ENCODE measurements at regions not wholly inside any gene's neighbourhood (a gene's known extent, or its start where the extent isn't known, plus 50 kb on each side); places are given as distances from the start of the nearest gene placed in this dataset.
A peak's percentile ranks its signal among the peaks of the same experiment; 100 is the strongest.
"Not testable (repeated sequence)": the region's sequence is repeated elsewhere in the genome, so short reads cannot be mapped to it uniquely, and the experiment has no call there.

DNA sequence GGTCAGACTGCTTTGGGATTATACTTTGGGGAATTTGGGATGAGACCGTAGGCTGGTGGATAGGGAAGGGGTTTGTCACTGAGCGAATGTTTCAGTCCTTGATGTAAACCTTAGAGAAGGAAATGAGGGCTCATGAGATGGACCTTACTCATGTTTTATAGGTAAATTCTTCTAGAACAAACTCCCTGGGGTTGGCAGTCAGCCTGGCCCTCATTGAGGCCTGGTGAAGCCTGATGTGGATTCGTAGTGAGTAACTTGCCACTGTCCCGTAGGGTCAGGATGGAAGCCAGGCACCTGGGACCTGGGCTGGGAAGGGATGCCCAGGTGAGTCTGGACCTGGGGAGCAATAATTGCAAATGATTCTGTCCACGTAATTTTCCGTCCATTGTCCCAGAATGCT, 258.3 kb downstream of the LPIN1 start:
- Mint-ChIP-seq H3K4me1 (ENCODE audit: low read depth) (peaks cover 34% of the 10 kb centered on the region), H3K27me3 (peaks cover 87% of the 10 kb centered on the region), H3K4me3 (no peak overlapping the region), H3K27ac (no peak overlapping the region), H3K36me3 (ENCODE audit: low read depth) (no peaks in the 10 kb centered on the region), H3K9me3 (peaks cover 7% of the 10 kb centered on the region)
- no peak for DNase-seq

DNA sequence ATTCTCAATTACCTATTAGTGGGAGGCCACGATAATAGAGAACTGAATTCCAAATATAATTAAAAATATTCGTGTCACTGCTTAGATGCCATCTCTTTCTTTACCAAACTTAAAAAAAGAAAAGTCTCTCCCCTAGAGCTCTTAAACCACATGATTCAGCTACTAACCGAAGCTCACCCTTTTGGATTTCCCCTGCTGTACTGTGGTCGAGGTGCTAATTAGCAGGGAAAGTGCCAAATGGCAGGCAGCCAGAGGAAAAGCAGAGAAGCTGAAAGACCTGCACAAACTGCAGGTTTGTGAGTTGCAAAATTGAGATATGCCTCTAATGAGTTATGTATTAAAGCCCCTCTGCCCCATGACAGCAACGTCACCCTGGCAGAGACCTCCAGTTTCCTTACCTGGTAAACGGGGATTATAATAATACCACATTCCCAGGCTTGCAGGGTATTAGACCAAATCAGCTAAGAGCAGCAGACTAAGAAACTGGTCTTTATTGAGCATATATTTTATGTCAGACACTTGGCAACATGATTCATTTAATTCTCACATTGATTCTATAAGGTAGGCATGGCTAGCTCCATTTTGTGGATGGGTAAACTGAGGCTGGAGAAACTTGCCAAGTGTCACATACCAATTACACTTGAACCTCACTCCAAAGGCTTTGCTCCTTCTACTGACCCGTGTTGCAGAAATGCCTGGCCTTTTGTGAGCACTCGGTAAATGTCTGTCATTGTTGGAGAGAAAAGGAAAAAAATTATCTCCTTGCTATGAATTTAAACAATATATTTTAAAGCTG, 259.7 kb downstream of the LPIN1 start:
- peak; percentile 77 for DNase-seq
- H3K27me3 Mint-ChIP-seq, result peaks cover 87% of the 10 kb centered on the region
- peaks cover 34% of the 10 kb centered on the region for H3K4me1 Mint-ChIP-seq (ENCODE audit: low read depth)
- no peaks in the 10 kb centered on the region for H3K36me3 Mint-ChIP-seq (ENCODE audit: low read depth)
- peaks cover 3% of the 10 kb centered on the region for H3K9me3 Mint-ChIP-seq
- no peak overlapping the region for H3K4me3 Mint-ChIP-seq
- peak overlapping the region; percentile 38 for H3K27ac Mint-ChIP-seq

DNA sequence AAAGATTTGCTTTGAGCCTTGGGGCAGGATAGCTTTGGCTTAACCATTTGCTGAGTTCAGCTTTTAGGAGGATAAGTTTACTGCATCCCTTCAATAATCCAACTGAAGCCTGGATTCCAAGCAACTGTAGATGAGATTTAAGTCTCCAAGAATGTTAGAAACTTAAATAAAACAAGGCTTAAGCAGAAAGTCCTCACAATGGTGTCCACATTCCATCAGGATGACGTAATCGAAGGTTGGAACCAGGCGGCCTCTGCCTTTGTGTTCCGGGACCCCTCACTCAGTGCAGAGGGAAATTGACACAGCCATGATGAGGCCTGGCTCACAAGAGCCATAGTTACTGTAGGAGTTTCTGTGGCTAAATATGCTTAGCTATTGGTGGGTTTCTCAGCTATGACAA, 260.4 kb downstream of the LPIN1 start:
- Mint-ChIP-seq H3K36me3 (ENCODE audit: low read depth) (no peaks in the 10 kb centered on the region), H3K27me3 (peaks cover 87% of the 10 kb centered on the region), H3K27ac (no peak overlapping the region), H3K9me3 (peaks cover 2% of the 10 kb centered on the region), H3K4me3 (no peak overlapping the region), H3K4me1 (ENCODE audit: low read depth) (peaks cover 34% of the 10 kb centered on the region)
- DNase-seq, result no peak

DNA sequence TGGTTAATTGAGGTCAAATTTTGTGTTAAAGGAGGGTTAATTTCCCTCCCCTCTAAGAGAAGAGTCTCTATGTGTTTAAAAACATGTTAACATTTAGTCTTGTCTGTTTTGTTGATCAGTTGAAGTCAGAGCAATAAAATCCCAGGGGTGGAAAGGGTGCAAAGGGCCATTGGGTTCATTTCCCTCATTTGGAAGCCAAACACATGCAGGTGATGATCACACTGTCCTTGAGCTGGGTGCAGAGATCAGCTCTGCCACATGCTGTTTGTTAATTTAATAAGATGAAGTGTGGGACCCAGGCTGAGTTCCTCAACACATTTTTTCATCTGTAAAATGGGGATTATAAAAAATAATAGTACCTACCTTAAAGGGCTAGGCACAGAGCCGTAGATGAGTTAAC, 260.9 kb downstream of the LPIN1 start:
- Mint-ChIP-seq H3K27me3 (peaks cover 87% of the 10 kb centered on the region), H3K36me3 (ENCODE audit: low read depth) (no peaks in the 10 kb centered on the region), H3K9me3 (peaks cover 2% of the 10 kb centered on the region), H3K4me3 (no peak overlapping the region), H3K27ac (no peak overlapping the region), H3K4me1 (ENCODE audit: low read depth) (peaks cover 34% of the 10 kb centered on the region)
- no peak for DNase-seq

DNA sequence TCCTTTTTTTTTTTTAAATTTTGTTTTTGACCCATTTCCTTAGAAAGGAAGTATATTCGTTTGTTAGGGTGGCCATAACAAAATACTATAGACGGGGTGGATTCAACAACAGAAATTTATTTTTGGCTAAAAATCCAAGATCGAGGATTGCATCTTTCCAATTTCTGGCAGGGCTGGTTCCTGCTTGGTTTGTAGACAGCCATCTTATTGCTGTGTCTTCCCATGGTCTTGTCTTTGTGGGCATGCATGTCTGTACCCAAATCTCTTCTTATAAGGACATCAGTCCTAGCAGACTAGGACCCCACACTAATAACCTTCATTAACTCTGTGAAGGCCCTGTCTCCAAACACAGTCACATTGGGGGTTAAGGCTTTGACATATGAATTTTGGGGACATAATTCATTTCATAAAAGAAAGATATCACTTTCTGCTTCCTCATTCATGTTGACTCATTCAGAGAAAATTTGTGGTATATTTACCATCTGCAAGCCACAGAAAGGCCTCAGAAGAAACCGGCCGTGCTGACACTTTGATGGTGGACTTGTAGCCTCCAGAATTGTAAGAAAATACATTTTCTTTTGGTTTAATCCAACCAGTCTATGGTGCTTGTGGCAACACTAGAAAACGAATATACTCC, 262.1 kb downstream of the LPIN1 start:
- peaks cover 2% of the 10 kb centered on the region for H3K9me3 Mint-ChIP-seq
- DNase-seq, result no peak
- H3K4me1 Mint-ChIP-seq (ENCODE audit: low read depth), result peaks cover 34% of the 10 kb centered on the region
- H3K27ac Mint-ChIP-seq, result no peak overlapping the region
- H3K36me3 Mint-ChIP-seq (ENCODE audit: low read depth), result no peaks in the 10 kb centered on the region
- H3K4me3 Mint-ChIP-seq, result no peak overlapping the region
- H3K27me3 Mint-ChIP-seq, result peaks cover 81% of the 10 kb centered on the region

DNA sequence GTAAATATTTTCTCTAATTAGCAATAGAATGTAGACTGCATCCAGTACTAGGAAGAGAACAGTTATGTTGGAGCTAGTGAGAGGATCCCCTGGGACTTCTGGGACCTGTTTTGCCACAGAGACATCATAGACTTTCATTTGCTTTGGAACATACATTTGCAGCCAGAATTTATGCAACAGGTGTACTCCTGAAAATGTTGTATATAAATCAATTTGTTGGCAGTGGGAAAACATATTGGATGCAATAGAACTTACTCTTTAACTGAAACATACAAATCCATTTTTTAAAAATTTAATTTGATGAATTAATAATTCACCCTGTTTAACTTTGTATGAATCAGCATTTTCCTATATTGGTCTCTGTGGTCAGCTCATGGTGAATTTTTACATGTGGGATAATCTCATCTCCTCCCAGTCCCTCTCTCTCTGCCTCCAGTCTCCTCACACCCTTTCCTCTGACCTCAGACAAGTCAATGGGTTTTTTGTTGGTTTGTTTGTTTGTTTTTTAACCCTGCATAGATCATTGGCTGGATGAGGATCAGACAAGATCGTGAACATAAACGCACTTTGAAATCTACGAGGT, 263.0 kb downstream of the LPIN1 start:
- H3K27me3 Mint-ChIP-seq, result peaks cover 82% of the 10 kb centered on the region

DNA sequence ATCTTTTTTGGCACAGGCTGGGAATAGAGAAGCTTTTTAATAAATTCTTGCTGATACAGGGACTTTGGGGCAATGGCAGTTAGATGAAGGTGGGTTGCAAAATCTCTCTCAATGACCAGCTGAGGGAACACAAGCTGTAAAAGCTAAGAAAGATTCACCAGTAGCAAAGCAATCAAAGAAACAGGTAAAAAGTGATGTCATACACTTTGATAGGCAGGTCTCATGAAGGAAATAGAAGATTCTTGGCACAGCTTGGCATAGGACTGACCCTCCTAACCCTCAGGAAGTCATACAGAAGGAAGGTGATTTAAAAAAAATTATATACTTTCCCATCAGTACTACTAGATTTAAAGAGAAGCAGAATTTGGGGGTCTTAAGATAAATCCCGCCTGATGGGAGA, 263.6 kb downstream of the LPIN1 start:
- H3K4me3 Mint-ChIP-seq, result no peak overlapping the region
- no peaks in the 10 kb centered on the region for H3K36me3 Mint-ChIP-seq (ENCODE audit: low read depth)
- peaks cover 28% of the 10 kb centered on the region for H3K4me1 Mint-ChIP-seq (ENCODE audit: low read depth)
- H3K27me3 Mint-ChIP-seq, result peaks cover 82% of the 10 kb centered on the region
- H3K27ac Mint-ChIP-seq, result no peak overlapping the region
- peaks cover 2% of the 10 kb centered on the region for H3K9me3 Mint-ChIP-seq
- no peak for DNase-seq

More for the DNA sequence above, 263.0 kb downstream of the LPIN1 start:
- no peak for DNase-seq
- peaks cover 34% of the 10 kb centered on the region for H3K4me1 Mint-ChIP-seq (ENCODE audit: low read depth)
- no peak overlapping the region for H3K4me3 Mint-ChIP-seq
- peaks cover 2% of the 10 kb centered on the region for H3K9me3 Mint-ChIP-seq
- no peaks in the 10 kb centered on the region for H3K36me3 Mint-ChIP-seq (ENCODE audit: low read depth)
- H3K27ac Mint-ChIP-seq, result no peak overlapping the region

DNA sequence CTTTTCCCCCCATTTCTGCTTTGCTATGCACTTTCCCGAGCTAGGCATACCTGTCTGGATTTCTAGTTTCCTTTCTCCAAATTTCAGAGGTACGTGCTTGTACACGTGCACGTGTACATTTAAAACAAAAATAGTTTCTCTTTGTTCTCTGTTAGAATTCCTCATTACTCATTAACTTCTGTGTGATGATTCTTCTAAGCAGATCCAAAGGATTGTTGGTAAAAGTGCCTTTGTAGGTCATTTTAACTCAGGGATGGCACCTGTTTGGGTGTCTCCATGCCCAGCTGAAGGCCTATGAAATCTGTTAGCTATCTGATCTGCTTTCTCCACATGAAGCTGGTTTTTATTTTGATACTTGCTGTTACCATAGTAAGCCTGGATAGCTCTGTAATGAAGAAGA, 264.3 kb downstream of the LPIN1 start:
- peaks cover 21% of the 10 kb centered on the region for H3K4me1 Mint-ChIP-seq (ENCODE audit: low read depth)
- H3K27ac Mint-ChIP-seq, result no peak overlapping the region
- H3K36me3 Mint-ChIP-seq (ENCODE audit: low read depth), result no peaks in the 10 kb centered on the region
- DNase-seq, result no peak
- no peak overlapping the region for H3K4me3 Mint-ChIP-seq
- peaks cover 84% of the 10 kb centered on the region for H3K27me3 Mint-ChIP-seq
- H3K9me3 Mint-ChIP-seq, result peaks cover 2% of the 10 kb centered on the region

DNA sequence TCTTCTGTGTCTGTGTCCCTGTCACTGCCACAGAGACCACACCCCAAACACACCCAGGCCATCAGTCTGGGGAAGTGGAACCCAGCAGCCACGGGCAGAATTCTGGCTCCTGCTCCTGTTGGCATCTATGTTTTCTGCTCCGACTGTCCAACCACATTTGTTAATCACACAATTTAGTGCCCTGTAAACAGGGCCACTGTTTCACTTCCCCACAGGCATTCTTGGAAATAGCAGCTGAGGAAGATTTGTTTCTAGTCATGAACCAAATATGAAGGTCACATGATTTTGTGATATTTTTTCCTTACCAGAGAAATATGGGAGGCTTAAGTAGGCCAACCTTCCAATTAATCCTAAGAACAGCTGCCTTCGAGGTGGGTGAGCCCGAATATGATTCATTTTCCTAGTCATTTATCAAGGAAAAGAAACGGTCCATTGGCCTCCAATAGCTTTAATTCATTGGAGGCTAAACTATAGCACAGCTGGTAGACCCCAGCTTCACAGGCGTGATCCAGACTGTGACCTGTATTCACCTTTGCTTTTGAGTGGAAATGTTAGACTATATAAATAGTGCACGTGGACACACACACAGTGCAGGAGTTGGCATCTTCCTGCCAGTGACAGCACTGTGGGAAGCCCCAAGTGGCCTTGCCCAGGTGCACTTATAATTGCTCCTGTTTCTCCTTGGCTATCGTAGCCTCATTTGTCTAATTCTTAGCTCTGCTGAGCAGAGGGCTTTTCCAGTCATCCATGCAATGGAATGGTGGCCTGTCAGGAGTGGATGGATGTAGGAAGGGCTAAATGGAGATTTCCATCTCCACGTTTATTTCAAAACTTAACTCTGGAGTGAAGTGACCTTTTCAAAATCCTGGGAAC, 267.9 kb downstream of the LPIN1 start:
- H3K4me3 Mint-ChIP-seq, result no peak overlapping the region
- no peak overlapping the region for H3K27ac Mint-ChIP-seq
- DNase-seq, result no peak
- peaks cover 10% of the 10 kb centered on the region for H3K4me1 Mint-ChIP-seq (ENCODE audit: low read depth)
- H3K36me3 Mint-ChIP-seq (ENCODE audit: low read depth), result no peaks in the 10 kb centered on the region
- peaks cover 83% of the 10 kb centered on the region for H3K27me3 Mint-ChIP-seq
- peaks cover 2% of the 10 kb centered on the region for H3K9me3 Mint-ChIP-seq

DNA sequence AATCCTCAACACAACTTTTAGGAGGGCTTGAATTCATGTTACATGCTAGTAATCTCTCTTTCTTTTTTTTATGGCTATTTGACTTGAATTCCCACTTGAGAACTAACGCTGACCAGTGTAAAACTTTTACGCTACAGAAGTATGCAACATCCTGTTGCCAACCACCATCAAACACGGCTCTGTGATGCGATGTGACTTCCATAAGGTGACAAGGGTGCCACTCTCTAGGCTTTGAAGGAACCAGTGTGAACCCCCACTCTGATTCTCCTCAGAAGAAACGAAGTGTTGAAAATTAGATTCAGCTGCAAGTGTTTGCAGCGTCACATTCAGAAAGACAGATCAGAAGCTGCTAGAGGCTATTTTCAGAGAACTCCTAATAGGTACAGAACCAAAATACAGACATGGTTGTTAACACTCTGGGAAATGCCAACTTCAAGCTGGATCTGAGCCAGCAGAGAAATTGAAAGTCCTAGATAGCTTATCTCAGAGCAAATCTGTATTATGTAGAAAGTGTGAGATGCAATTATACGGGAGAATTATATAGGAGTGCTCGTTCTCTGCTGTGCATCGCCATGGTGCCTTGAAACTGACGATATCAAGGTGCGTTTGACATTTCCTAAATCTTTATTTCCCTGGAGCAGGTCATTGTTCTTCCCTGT, 271.2 kb downstream of the LPIN1 start:
- Mint-ChIP-seq H3K27me3 (peaks cover 60% of the 10 kb centered on the region), H3K4me1 (ENCODE audit: low read depth) (peaks cover 8% of the 10 kb centered on the region), H3K27ac (no peak overlapping the region), H3K9me3 (peaks cover 28% of the 10 kb centered on the region), H3K36me3 (ENCODE audit: low read depth) (peaks cover 7% of the 10 kb centered on the region), H3K4me3 (no peak overlapping the region)
- no peak for DNase-seq

DNA sequence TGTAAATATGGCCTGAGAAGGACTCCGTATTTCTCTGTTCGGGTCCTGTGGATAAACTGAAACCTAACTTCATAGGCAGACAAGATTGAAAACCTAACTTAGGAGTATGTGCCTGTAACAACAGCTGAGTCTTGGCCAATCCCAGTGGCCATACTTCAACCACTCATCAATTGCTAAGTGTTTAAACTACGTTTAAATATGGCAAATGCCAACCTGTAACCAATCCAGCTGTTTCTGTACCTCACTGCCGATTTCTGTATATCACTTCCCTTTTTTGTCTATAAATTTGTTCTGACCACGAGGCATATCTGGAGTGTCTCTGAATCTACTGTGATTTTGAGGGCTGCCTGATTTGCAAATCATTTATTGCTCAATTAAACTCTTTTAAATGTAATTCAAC, 272.3 kb downstream of the LPIN1 start:
- H3K27ac Mint-ChIP-seq; H3K4me1 Mint-ChIP-seq (ENCODE audit: low read depth); DNase-seq; H3K36me3 Mint-ChIP-seq (ENCODE audit: low read depth); H3K4me3 Mint-ChIP-seq: not testable (repeated sequence)
- H3K27me3 Mint-ChIP-seq, result peaks cover 57% of the 10 kb centered on the region
- peaks cover 29% of the 10 kb centered on the region for H3K9me3 Mint-ChIP-seq

DNA sequence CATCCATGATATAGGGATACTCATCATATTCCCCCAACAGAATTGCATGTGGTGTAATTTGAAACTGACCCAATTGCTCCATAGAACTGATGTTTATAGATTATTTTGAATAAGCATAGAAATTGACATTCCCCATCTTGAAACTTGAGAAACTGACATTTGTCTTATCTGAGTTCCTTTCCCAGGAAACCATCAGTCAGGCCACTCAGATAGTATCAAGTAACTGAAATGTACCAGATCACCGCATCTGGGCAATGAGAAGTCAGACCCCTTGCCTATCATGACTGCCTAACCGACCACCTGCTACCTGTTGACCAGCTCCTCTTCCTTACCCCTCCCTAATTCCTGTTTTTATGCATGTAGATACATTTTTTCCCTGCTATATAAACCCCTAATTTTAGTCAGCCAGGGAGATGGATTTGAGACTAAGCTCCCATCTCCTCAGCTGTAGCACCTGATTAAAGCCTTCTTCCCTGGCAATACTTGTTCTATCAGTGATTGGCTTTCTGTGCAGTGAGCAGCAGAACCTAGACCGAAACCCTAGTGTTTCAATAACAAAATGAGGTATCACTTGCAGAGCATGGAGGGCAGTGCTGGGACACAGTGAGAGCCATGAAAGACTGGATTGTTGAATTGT, 274.5 kb downstream of the LPIN1 start:
- H3K27ac Mint-ChIP-seq, result no peak overlapping the region
- H3K4me1 Mint-ChIP-seq (ENCODE audit: low read depth), result peaks cover 8% of the 10 kb centered on the region
- DNase-seq, result no peak
- peaks cover 7% of the 10 kb centered on the region for H3K36me3 Mint-ChIP-seq (ENCODE audit: low read depth)
- peaks cover 31% of the 10 kb centered on the region for H3K9me3 Mint-ChIP-seq
- H3K27me3 Mint-ChIP-seq, result peaks cover 43% of the 10 kb centered on the region
- H3K4me3 Mint-ChIP-seq, result no peak overlapping the region

DNA sequence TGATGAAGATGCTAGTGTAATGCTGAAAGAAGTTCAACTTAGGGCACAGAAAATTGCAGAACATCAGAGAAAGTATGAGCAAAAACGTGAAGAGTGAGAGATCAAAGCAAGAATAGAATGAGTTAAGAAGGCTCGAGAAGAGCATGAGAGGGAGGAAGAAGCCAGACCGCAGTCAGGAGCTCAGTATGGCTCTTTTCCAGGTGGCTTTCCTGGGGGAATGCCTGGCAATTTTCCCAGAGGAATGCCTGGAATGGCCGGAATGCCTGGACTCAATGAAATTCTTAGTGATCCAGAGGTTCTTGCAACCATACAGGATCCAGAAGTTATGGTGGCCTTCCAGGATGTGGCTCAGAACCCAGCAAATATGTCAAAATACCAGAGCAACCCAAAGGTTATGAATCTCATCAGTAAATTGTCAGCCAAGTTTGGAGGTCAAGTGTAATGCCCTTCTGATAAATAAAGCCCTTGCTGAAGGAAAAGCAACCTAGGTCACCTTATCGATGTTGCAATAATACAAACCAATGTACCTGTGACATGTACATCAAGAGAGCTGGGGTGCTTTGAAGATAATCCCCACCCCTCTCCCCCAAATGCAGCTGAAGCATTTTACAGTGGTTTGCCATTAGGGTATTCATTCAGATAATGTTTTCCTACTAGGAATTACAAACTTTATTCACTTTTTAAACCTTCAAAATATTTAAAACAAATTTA, 277.9 kb downstream of the LPIN1 start:
- H3K4me1 Mint-ChIP-seq (ENCODE audit: low read depth), result not testable (repeated sequence)

More for the DNA sequence above, 277.9 kb downstream of the LPIN1 start:
- H3K9me3 Mint-ChIP-seq, result peaks cover 31% of the 10 kb centered on the region
- not testable (repeated sequence) for H3K27ac Mint-ChIP-seq; DNase-seq; H3K4me3 Mint-ChIP-seq; H3K36me3 Mint-ChIP-seq (ENCODE audit: low read depth)
- peaks cover 14% of the 10 kb centered on the region for H3K27me3 Mint-ChIP-seq

Measured in activated T-cell treated with anti-CD3 and anti-CD28 coated beads, Interleukin-2, amount 50 U/mL, for 24 hours (primary cell).